ENCODE measurements at regions not wholly inside any gene's neighbourhood (a gene's known extent, or its start where the extent isn't known, plus 50 kb on each side); places are given as distances from the start of the nearest gene placed in this dataset.

GRCh38 chr2:147657086-147658000 is 187.5 kb upstream of the ACVR2A start:
- FAIRE-seq, result no peak
- no peak for DNase-seq (ENCODE audit: low spot score in 2 of 2)

GRCh38 chr2:147649998-147650397 is 194.8 kb upstream of the ACVR2A start:
- no peak for DNase-seq (ENCODE audit: low spot score in 2 of 2)
- FAIRE-seq, result no peak

GRCh38 chr2:147649286-147649685 is 195.5 kb upstream of the ACVR2A start:
- FAIRE-seq (no peak), DNase-seq (ENCODE audit: low spot score in 2 of 2) (no peak)

- DNase-seq (ENCODE audit: low spot score in 2 of 2), result no peak
Measured at GRCh38 chr2:147648471-147648870, 196.4 kb upstream of the ACVR2A start.

DNA sequence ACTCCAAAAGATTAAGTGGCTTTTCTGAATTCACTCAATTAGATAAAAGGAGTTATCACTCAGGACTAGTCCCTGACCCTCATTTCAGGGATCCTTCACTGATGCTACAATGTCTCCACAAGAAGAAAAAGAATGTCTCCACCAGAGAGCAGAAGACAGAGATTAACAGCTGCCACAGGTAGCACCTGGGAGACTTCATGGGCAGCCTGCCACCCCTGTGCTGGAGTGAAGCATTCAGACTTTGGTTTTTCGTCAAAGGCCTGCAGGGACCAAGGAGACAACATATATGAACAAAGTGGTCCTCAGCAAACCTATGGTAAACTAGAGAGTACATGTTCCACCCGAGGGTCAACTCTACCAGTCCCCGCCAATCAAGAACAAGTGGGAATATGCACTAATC is 197.0 kb upstream of the ACVR2A start:
- no peak for FAIRE-seq
- DNase-seq (ENCODE audit: low spot score in 2 of 2), result no peak

More at GRCh38 chr2:147648471-147648870, 196.4 kb upstream of the ACVR2A start:
- FAIRE-seq, result no peak

DNA sequence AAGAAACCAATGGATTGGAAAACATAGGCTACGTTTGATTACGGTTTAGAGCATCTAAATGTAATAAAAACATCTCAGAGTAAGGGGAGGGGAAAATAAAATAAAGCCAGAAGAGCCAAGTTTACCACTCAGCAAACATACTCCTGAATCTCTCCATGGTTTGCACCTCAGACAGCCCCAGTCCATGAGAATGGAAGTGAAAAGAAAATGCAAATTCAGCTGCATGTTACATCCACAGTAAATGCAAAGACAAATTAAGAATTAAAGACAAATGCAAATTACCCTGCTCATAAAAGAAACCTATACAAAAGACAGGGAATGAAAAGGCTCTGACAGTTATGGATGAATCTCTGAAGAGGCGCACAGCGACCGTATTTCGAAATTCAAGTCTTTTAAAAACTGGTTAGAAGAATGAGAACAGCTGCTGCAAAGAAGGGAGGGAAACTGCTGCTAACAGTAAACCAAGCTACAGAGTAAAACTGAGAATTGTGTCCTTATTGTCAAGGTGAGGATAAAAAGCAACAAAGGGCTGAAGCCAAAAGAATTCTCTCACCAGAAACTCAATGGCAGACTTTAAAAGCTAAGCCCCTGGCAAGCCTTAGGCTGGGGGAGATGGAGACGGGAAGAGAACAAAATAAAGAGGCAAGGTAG is 197.9 kb upstream of the ACVR2A start:
- FAIRE-seq (no peak), DNase-seq (ENCODE audit: low spot score in 2 of 2) (no peak)

DNA sequence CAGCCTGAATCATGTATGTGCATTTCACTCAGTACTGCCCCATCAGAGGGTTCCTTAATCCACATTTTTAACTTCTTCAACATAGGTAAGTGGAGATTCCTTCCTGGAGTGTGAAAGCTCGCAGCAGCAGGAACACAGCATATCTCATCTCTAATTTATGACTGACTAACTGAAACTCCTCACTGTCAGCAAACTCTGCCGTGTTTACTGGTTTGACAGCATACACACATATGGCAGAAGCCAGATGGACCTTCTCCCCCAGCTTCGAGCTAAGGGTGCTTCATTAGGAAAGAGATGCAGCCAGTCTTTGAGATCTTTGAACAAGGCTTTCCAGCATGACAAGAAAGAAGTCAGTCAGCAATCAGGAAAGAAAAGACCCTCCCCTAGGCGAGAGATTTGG is 200.3 kb upstream of the ACVR2A start:
- FAIRE-seq, result no peak
- no peak for DNase-seq (ENCODE audit: low spot score in 2 of 2)

DNA sequence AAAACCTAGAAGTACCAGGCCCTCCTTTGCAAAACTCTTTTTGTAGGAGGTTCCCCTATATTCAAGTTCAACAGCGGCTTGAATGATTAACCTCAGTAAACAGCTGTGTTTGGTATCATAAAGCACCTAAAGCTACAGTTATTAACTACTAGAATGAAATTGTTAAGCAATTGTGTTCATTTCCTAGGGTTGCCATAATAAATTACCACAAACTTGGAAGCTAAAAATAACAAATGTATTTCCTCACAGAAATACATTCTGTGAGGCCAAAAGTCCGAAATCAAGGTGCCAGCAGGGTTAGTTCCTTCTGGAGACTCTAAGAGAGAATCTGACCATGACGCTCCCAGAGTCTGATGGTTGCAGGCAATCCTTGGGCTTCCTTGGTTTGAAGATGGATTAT is 202.1 kb upstream of the ACVR2A start:
- FAIRE-seq (no peak), DNase-seq (ENCODE audit: low spot score in 2 of 2) (no peak)

GRCh38 chr2:147641651-147642050 is 203.2 kb upstream of the ACVR2A start:
- FAIRE-seq (no peak), DNase-seq (ENCODE audit: low spot score in 2 of 2) (no peak)

GRCh38 chr2:147639891-147640290 is 204.9 kb upstream of the ACVR2A start:
- DNase-seq (ENCODE audit: low spot score in 2 of 2) (no peak), FAIRE-seq (no peak)

DNA sequence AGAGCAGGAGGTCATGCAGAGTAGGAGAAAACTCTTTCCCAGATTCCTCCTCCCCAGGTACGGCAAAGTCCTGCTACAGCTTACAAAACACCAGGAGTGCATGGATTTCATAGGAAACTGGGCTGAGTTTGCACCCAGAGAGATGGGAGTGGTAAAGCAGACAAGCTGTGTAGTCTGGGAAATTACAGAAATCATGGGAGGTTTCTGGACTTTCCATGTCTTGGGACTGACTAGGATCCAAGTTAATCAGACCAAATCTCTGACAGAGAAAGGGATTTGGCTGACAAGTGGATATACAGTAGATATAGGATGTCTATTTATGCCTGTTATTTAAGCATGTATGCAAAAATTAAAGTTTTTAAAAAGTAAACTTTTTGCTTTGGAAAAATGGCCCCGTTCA is 205.4 kb upstream of the ACVR2A start:
- DNase-seq (ENCODE audit: low spot score in 2 of 2), result no peak
- FAIRE-seq, result no peak

DNA sequence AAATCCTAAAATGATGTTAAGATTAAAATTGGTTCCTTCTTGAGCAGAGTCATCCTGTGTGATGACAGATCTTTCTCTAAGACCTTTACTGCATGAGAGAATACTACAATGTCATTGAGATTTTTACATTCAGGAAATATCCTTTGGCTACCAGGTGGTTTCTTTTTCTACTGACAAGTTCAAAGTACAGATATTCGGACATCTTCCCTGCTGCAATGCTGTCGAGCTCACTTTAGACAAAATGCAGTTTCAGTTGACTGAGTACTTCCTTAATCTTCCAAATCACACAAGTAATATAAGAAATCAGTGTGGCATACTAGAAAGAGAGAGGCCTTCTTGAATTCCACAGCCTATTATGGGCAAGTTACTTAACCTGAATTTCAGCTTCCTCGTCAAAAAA is 207.9 kb upstream of the ACVR2A start:
- FAIRE-seq (no peak), DNase-seq (ENCODE audit: low spot score in 2 of 2) (no peak)

GRCh38 chr2:147636238-147636882 is 208.5 kb upstream of the ACVR2A start:
- DNase-seq (ENCODE audit: low spot score in 2 of 2) (no peak), FAIRE-seq (no peak)

DNA sequence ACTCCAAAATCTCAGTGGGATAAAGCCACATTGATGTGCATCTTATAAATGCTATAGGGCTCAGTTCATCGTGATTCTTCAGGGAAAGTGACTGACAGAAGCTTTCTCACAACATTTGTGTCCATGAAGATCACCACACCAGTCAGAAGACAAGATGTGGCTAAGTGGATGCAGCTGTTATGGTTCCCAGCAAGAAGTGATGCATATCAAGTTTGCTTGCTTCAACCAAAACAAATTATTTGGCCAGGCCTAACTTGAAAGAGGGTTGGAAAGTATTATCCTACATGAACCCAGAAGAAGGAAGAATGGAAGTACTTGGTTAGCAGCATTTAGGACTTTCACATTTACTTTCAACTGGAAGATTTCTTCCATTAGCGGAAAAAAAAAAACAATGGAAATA is 210.0 kb upstream of the ACVR2A start:
- no peak for DNase-seq (ENCODE audit: low spot score in 2 of 2)
- no peak for FAIRE-seq

DNA sequence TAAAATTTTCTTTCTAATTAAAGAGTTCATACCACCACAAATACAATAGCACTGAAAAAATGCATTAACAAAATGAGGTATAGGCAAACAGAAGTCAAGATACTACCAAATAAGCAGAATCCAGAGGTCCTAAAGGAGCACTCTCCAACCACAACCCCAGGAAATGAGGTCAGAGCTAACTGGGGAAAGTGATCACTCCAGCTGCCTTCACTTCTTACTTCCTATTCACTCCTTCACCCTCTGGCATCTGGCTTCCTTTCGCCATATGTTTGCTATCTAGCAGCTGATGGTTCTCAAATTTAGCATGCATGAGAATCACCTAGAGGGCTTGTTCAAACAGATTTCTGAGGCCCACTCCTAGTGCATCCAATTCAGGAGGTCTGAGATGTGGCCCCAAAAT is 212.6 kb upstream of the ACVR2A start:
- DNase-seq (ENCODE audit: low spot score in 2 of 2), result no peak
- FAIRE-seq, result no peak

DNA sequence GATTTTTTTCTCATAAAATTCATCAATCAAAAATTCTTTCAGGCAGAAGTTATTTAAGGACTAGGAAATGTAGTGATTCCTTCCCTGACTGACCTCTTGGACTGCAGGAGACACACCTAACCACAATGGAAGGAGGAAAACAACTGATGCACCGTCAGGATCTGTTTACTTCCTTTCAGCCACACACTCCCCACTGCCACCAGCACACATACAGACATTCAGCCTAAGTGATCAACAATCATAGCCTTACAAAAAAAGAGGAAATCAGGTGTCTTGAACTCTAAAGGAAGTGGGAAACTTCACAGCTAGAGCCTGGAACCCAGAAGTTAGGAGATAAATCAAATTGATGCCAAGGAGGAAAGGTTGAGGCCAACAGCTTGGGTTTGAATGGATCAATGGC is 213.5 kb upstream of the ACVR2A start:
- FAIRE-seq (no peak), DNase-seq (ENCODE audit: low spot score in 2 of 2) (no peak)

GRCh38 chr2:147630585-147630984 is 214.2 kb upstream of the ACVR2A start:
- no peak for FAIRE-seq
- DNase-seq (ENCODE audit: low spot score in 2 of 2), result no peak

DNA sequence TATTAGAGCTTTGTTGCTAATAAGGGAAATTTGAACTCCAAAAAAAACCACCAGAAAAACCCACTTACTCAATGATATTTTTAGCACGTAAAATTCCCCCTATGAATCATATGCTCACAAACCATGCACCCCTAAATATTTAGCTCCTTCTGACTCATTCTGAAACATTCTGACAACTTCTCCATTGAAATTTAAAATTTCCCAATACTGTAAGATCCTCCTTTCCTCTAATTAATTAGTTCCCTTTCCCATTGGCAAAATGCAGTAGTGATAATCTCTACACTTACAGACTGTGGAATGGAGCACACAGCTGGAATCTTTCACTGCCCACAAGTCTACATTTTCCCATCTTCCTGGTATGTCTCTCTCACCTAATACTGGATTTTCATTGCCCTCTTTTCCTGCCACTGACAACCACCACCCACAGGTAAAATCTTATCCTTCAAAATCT is 215.8 kb upstream of the ACVR2A start:
- FAIRE-seq, result no peak
- no peak for DNase-seq (ENCODE audit: low spot score in 2 of 2)

DNA sequence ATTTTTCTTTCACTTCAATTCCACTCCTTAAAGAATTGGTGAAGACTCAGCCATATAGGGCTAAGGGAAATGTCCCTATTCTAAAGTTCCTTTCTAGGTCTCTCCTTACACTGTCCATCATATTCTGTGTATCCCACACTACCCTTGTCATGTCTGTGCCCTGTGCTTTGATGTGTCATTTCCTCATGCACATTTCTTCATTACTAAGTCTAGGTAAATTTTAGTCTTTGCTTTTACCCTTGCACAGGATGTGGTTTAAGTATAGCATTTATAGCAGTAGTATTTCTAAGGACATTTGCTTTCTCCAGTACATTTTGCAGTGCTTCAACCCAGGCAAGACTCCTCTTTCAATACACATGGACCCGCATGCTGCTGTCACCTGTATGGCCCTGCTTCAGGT is 221.5 kb upstream of the ACVR2A start:
- no peak for DNase-seq (ENCODE audit: low spot score in 2 of 2)
- no peak for FAIRE-seq

DNA sequence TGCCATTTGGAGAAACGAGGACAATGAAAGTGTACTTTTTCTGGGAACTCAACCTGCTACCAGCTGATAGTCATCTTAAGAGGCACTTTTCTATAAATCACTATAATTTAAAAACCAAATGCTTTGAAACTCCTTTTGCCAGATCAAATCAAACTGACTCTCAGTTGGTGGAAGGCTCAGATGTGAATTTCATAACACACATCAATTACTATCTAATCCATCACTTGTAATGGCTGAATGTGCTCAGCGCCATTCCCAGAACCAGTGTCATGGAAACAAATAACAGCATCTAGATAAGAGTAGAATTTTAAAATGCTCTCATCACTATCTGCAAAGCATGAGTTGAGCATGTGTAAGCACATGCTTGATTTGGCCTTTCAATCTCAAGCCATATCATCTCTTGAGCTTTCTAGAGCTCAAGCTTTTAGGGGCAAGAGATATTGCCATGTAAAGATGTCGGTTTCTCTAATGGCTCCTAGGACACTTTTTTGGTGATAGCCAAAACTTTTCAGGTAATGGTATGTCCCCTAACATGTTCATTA is 223.1 kb upstream of the ACVR2A start:
- DNase-seq (ENCODE audit: low spot score in 2 of 2) (no peak), FAIRE-seq (no peak)

GRCh38 chr2:147619808-147620207 is 225.0 kb upstream of the ACVR2A start:
- FAIRE-seq, result no peak
- DNase-seq (ENCODE audit: low spot score in 2 of 2), result no peak
